ENCODE measurements at regions not wholly inside any gene's neighbourhood (a gene's known extent, or its start where the extent isn't known, plus 50 kb on each side); places are given as distances from the start of the nearest gene placed in this dataset.

GRCh38 chr5:110094548-110094947 is 404.8 kb downstream of the MAN2A1 start:
- intact Hi-C loops (cut with DNase I), result no loop called here
- DNase-seq (ENCODE audit: low spot score), result no peak

GRCh38 chr5:110096419-110096818 is 406.7 kb downstream of the MAN2A1 start:
- no peak for DNase-seq (ENCODE audit: low spot score)
- intact Hi-C loops (cut with DNase I), result no loop called here

GRCh38 chr5:110099572-110099971 is 409.8 kb downstream of the MAN2A1 start:
- no peak for DNase-seq (ENCODE audit: low spot score)
- intact Hi-C loops (cut with DNase I), result no loop called here

- intact Hi-C loops (cut with DNase I), result no loop called here
- no peak for DNase-seq (ENCODE audit: low spot score)
Measured at GRCh38 chr5:110103081-110103480, 413.4 kb downstream of the MAN2A1 start.

GRCh38 chr5:110104060-110104725 is 414.5 kb downstream of the MAN2A1 start:
- intact Hi-C loops (cut with DNase I), result no loop called here
- DNase-seq (ENCODE audit: low spot score), result no peak

GRCh38 chr5:110104726-110105669 is 415.3 kb downstream of the MAN2A1 start:
- intact Hi-C loops (cut with DNase I), result no loop called here
- no peak for DNase-seq (ENCODE audit: low spot score)

- DNase-seq (ENCODE audit: low spot score), result no peak
- intact Hi-C loops (cut with DNase I), result no loop called here
Measured at GRCh38 chr5:110105692-110106091, 416.0 kb downstream of the MAN2A1 start.

GRCh38 chr5:110106750-110107149 is 417.0 kb downstream of the MAN2A1 start:
- intact Hi-C loops (cut with DNase I), result no loop called here
- DNase-seq (ENCODE audit: low spot score), result no peak

- intact Hi-C loops (cut with DNase I), result no loop called here
- no peak for DNase-seq (ENCODE audit: low spot score)
Measured at GRCh38 chr5:110108520-110108919, 418.8 kb downstream of the MAN2A1 start.

- no peak for DNase-seq (ENCODE audit: low spot score)
- intact Hi-C loops (cut with DNase I), result no loop called here
Measured at GRCh38 chr5:110109667-110110066, 419.9 kb downstream of the MAN2A1 start.

GRCh38 chr5:110112348-110112747 is 422.6 kb downstream of the MAN2A1 start:
- no peak for DNase-seq (ENCODE audit: low spot score)
- intact Hi-C loops (cut with DNase I), result no loop called here

GRCh38 chr5:110115503-110115902 is 425.8 kb downstream of the MAN2A1 start:
- DNase-seq (ENCODE audit: low spot score), result no peak
- intact Hi-C loops (cut with DNase I), result no loop called here

- DNase-seq (ENCODE audit: low spot score), result no peak
- intact Hi-C loops (cut with DNase I), result no loop called here
Measured at GRCh38 chr5:110116539-110116938, 426.8 kb downstream of the MAN2A1 start.

GRCh38 chr5:110134963-110135935 is 445.5 kb downstream of the MAN2A1 start:
- intact Hi-C loops (cut with DNase I), result no loop called here
- no peak for DNase-seq (ENCODE audit: low spot score)

GRCh38 chr5:110150199-110150598 is 460.5 kb downstream of the MAN2A1 start:
- intact Hi-C loops (cut with DNase I), result no loop called here
- no peak for DNase-seq (ENCODE audit: low spot score)

- intact Hi-C loops (cut with DNase I), result no loop called here
- DNase-seq (ENCODE audit: low spot score), result no peak
Measured at GRCh38 chr5:110159202-110159601, 469.5 kb downstream of the MAN2A1 start.

GRCh38 chr5:110161162-110161561 is 471.4 kb downstream of the MAN2A1 start:
- intact Hi-C loops (cut with DNase I), result no loop called here

GRCh38 chr5:110165366-110165765 is 475.6 kb downstream of the MAN2A1 start:
- intact Hi-C loops (cut with DNase I), result no loop called here

More at GRCh38 chr5:110161162-110161561, 471.4 kb downstream of the MAN2A1 start:
- DNase-seq (ENCODE audit: low spot score), result no peak

GRCh38 chr5:110167384-110167783 is 477.7 kb downstream of the MAN2A1 start:
- no peak for DNase-seq (ENCODE audit: low spot score)
- intact Hi-C loops (cut with DNase I), result no loop called here

More at GRCh38 chr5:110165366-110165765, 475.6 kb downstream of the MAN2A1 start:
- DNase-seq (ENCODE audit: low spot score), result no peak
